ENCODE measurements at regions not wholly inside any gene's neighbourhood (a gene's known extent, or its start where the extent isn't known, plus 50 kb on each side); places are given as distances from the start of the nearest gene placed in this dataset.

DNA sequence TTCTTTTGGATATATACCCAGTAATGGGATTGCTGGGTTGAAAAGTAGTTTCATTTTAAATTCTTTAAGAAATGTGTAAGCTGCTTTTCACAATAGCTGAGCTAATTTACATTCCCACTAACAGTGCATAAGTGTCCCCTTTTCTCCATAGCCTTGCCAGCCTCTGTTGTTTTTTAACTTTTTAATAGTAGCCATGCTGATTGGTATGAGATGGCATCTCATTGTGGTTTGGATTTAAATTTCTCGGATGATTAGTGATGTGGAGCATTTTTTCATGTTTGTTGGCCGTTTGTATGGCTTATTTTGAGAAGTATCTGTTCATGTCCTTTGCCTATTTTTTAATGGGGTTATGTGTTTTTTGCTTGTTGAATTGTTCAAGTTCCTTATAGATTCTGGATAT lies 444.3 kb upstream of the ATP11B start:
- no peak overlapping the region for H3K14ac ChIP-seq (ENCODE audit: low read length)

GRCh38 chr3:182349951-182350517 lies 443.3 kb upstream of the ATP11B start:
- H3K14ac ChIP-seq (ENCODE audit: low read length), result no peak overlapping the region
- no peak overlapping the region for H3K23ac ChIP-seq (ENCODE audit: low read length)
- no CpG with 5 or more reads among the region's 1 CpG for WGBS (ENCODE audit: extremely low coverage, insufficient coverage, insufficient read length)
- no peak for DNase-seq
- no peaks in the 10 kb centered on the region for H3K36me3 ChIP-seq (ENCODE audit: control insufficient read depth in 1 of 2, insufficient read depth in 2 of 2, low read length in 2 of 2)
- H2BK12ac ChIP-seq (ENCODE audit: low read length), result no peak overlapping the region
- no peaks in the 10 kb centered on the region for H3K27me3 ChIP-seq (ENCODE audit: insufficient read depth, low read length)
- no peaks in the 10 kb centered on the region for H3K79me2 ChIP-seq (ENCODE audit: control insufficient read depth, insufficient read depth, low read length, poor library complexity)
- no peak overlapping the region for H4K12ac ChIP-seq (ENCODE audit: low read depth, low read length)
- no peaks in the 10 kb centered on the region for H3K9me3 ChIP-seq (ENCODE audit: insufficient read depth, low read depth, low read length)
- H2AK5ac ChIP-seq (ENCODE audit: low read length), result no peak overlapping the region
- no peak overlapping the region for H4K91ac ChIP-seq (ENCODE audit: low read depth, low read length)
- H3K4me3 ChIP-seq (ENCODE audit: low read depth, low read length), result no peak overlapping the region
- no peak overlapping the region for H3K9ac ChIP-seq (ENCODE audit: low read length)
- H4K8ac ChIP-seq (ENCODE audit: low read depth, low read length), result no peak overlapping the region
- H3K27ac ChIP-seq (ENCODE audit: low read depth, low read length), result no peak overlapping the region
- H3K4me1 ChIP-seq (ENCODE audit: control insufficient read depth in 1 of 2, insufficient read depth in 2 of 2, low read length in 2 of 2), result no peaks in the 10 kb centered on the region
- no peak overlapping the region for H2BK120ac ChIP-seq (ENCODE audit: insufficient read depth, low read length, poor library complexity)
- H3K18ac ChIP-seq (ENCODE audit: low read length), result no peak overlapping the region
- H2AFZ ChIP-seq (ENCODE audit: insufficient read depth, low read length, poor library complexity), result no peak overlapping the region
- H3K4ac ChIP-seq (ENCODE audit: low read depth, low read length), result no peak overlapping the region
- no peaks in the 10 kb centered on the region for H3K79me1 ChIP-seq (ENCODE audit: low read length)
- no peak overlapping the region for H3K4me2 ChIP-seq (ENCODE audit: low read length)
- no peak overlapping the region for H2BK5ac ChIP-seq (ENCODE audit: low read depth, low read length, poor library complexity)

More for the DNA sequence above, 444.3 kb upstream of the ATP11B start:
- Histone ChIP-seq H3K36me3 (ENCODE audit: control insufficient read depth in 1 of 2, insufficient read depth in 2 of 2, low read length in 2 of 2) (no peaks in the 10 kb centered on the region), H3K18ac (ENCODE audit: low read length) (no peak overlapping the region), H3K4me2 (ENCODE audit: low read length) (no peak overlapping the region), H2BK12ac (ENCODE audit: low read length) (no peak overlapping the region), H2AFZ (ENCODE audit: insufficient read depth, low read length, poor library complexity) (no peak overlapping the region), H3K4me3 (ENCODE audit: low read depth, low read length) (no peak overlapping the region), H3K27ac (ENCODE audit: low read depth, low read length) (no peak overlapping the region), H3K9me3 (ENCODE audit: insufficient read depth, low read depth, low read length) (no peaks in the 10 kb centered on the region), H4K12ac (ENCODE audit: low read depth, low read length) (no peak overlapping the region), H3K79me1 (ENCODE audit: low read length) (no peaks in the 10 kb centered on the region), H3K9ac (ENCODE audit: low read length) (no peak overlapping the region), H3K4ac (ENCODE audit: low read depth, low read length) (no peak overlapping the region), H3K23ac (ENCODE audit: low read length) (no peak overlapping the region), H2BK5ac (ENCODE audit: low read depth, low read length, poor library complexity) (no peak overlapping the region), H3K4me1 (ENCODE audit: control insufficient read depth in 1 of 2, insufficient read depth in 2 of 2, low read length in 2 of 2) (no peaks in the 10 kb centered on the region), H2BK120ac (ENCODE audit: insufficient read depth, low read length, poor library complexity) (no peak overlapping the region), H4K8ac (ENCODE audit: low read depth, low read length) (no peak overlapping the region), H3K27me3 (ENCODE audit: insufficient read depth, low read length) (no peaks in the 10 kb centered on the region), H2AK5ac (ENCODE audit: low read length) (no peak overlapping the region), H4K91ac (ENCODE audit: low read depth, low read length) (no peak overlapping the region), H3K79me2 (ENCODE audit: control insufficient read depth, insufficient read depth, low read length, poor library complexity) (no peaks in the 10 kb centered on the region)
- no CpG with 5 or more reads among the region's 2 CpGs for WGBS (ENCODE audit: extremely low coverage, insufficient coverage, insufficient read length)
- no peak for DNase-seq

- Histone ChIP-seq H3K14ac (ENCODE audit: low read length) (no peak overlapping the region), H4K8ac (ENCODE audit: low read depth, low read length) (no peak overlapping the region), H2AK5ac (ENCODE audit: low read length) (no peak overlapping the region), H3K4me3 (ENCODE audit: low read depth, low read length) (no peak overlapping the region), H2BK5ac (ENCODE audit: low read depth, low read length, poor library complexity) (no peak overlapping the region), H4K12ac (ENCODE audit: low read depth, low read length) (no peak overlapping the region), H3K27me3 (ENCODE audit: insufficient read depth, low read length) (no peaks in the 10 kb centered on the region), H3K4ac (ENCODE audit: low read depth, low read length) (no peak overlapping the region), H3K4me2 (ENCODE audit: low read length) (no peak overlapping the region), H3K23ac (ENCODE audit: low read length) (no peak overlapping the region), H3K79me2 (ENCODE audit: control insufficient read depth, insufficient read depth, low read length, poor library complexity) (no peaks in the 10 kb centered on the region), H3K9ac (ENCODE audit: low read length) (no peak overlapping the region), H2BK120ac (ENCODE audit: insufficient read depth, low read length, poor library complexity) (no peak overlapping the region), H3K9me3 (ENCODE audit: insufficient read depth, low read depth, low read length) (no peaks in the 10 kb centered on the region), H3K79me1 (ENCODE audit: low read length) (peaks cover 2% of the 10 kb centered on the region), H2AFZ (ENCODE audit: insufficient read depth, low read length, poor library complexity) (no peak overlapping the region), H2BK12ac (ENCODE audit: low read length) (no peak overlapping the region), H4K91ac (ENCODE audit: low read depth, low read length) (no peak overlapping the region), H3K18ac (ENCODE audit: low read length) (no peak overlapping the region), H3K27ac (ENCODE audit: low read depth, low read length) (peak overlapping the region; percentile 63), H3K4me1 (ENCODE audit: control insufficient read depth in 1 of 2, insufficient read depth in 2 of 2, low read length in 2 of 2) (peaks cover 0 to 5% of the 10 kb centered on the region in 2 experiments), H3K36me3 (ENCODE audit: control insufficient read depth in 1 of 2, insufficient read depth in 2 of 2, low read length in 2 of 2) (no peaks in the 10 kb centered on the region)
- WGBS (ENCODE audit: extremely low coverage, insufficient coverage, insufficient read length), result no CpG with 5 or more reads among the region's 1 CpG
- DNase-seq, result no peak
Measured at GRCh38 chr3:182357928-182358327, 435.4 kb upstream of the ATP11B start.

GRCh38 chr3:182364323-182364722 lies 429.0 kb upstream of the ATP11B start:
- peaks cover 2% of the 10 kb centered on the region for H3K79me1 ChIP-seq (ENCODE audit: low read length)
- no peak overlapping the region for H3K4me2 ChIP-seq (ENCODE audit: low read length)
- no peak for DNase-seq
- H2BK120ac ChIP-seq (ENCODE audit: insufficient read depth, low read length, poor library complexity), result no peak overlapping the region
- no peak overlapping the region for H2BK12ac ChIP-seq (ENCODE audit: low read length)
- no peaks in the 10 kb centered on the region for H3K79me2 ChIP-seq (ENCODE audit: control insufficient read depth, insufficient read depth, low read length, poor library complexity)
- no peaks in the 10 kb centered on the region for H3K36me3 ChIP-seq (ENCODE audit: control insufficient read depth in 1 of 2, insufficient read depth in 2 of 2, low read length in 2 of 2)
- no peak overlapping the region for H3K18ac ChIP-seq (ENCODE audit: low read length)
- H2AK5ac ChIP-seq (ENCODE audit: low read length), result no peak overlapping the region
- no peak overlapping the region for H4K8ac ChIP-seq (ENCODE audit: low read depth, low read length)
- no peak overlapping the region for H2AFZ ChIP-seq (ENCODE audit: insufficient read depth, low read length, poor library complexity)
- H4K91ac ChIP-seq (ENCODE audit: low read depth, low read length), result no peak overlapping the region
- no peak overlapping the region for H2BK5ac ChIP-seq (ENCODE audit: low read depth, low read length, poor library complexity)
- H3K9me3 ChIP-seq (ENCODE audit: insufficient read depth, low read depth, low read length), result no peaks in the 10 kb centered on the region
- no CpG with 5 or more reads among the region's 6 CpGs for WGBS (ENCODE audit: extremely low coverage, insufficient coverage, insufficient read length)
- no peaks in the 10 kb centered on the region for H3K4me1 ChIP-seq (ENCODE audit: control insufficient read depth in 1 of 2, insufficient read depth in 2 of 2, low read length in 2 of 2)
- H3K4ac ChIP-seq (ENCODE audit: low read depth, low read length), result no peak overlapping the region
- H3K4me3 ChIP-seq (ENCODE audit: low read depth, low read length), result no peak overlapping the region
- no peak overlapping the region for H3K14ac ChIP-seq (ENCODE audit: low read length)
- no peak overlapping the region for H3K23ac ChIP-seq (ENCODE audit: low read length)
- no peak overlapping the region for H3K9ac ChIP-seq (ENCODE audit: low read length)
- no peak overlapping the region for H4K12ac ChIP-seq (ENCODE audit: low read depth, low read length)
- no peaks in the 10 kb centered on the region for H3K27me3 ChIP-seq (ENCODE audit: insufficient read depth, low read length)
- H3K27ac ChIP-seq (ENCODE audit: low read depth, low read length), result no peak overlapping the region
